IPS DF 6.9 (cell line): ENCODE measurements at regions not wholly inside any gene's neighbourhood (a gene's known extent, or its start where the extent isn't known, plus 50 kb on each side); places are given as distances from the start of the nearest gene placed in this dataset.
"Not testable (repeated sequence)": the region's sequence is repeated elsewhere in the genome, so short reads cannot be mapped to it uniquely, and the experiment has no call there.

Source experiments
- DNase-seq: peaks from one replicate; pipeline ENCODE4 v3.0.0-alpha.2; 2013; ENCODE audit warnings: low read depth, low spot score
- H3K27ac ChIP-seq: one replicate; pipeline ENCODE4 v1.5.1; 2013; ENCODE audit warnings: low read length, control low read depth
- H3K27me3 ChIP-seq: 2 replicates; pipeline ENCODE4 v1.6.1; 2013; ENCODE audit warnings: mild to moderate bottlenecking, low read length; ENCODE audit not compliant: control insufficient read depth, insufficient read depth
- H3K36me3 ChIP-seq: 2 replicates; pipeline ENCODE4 v1.6.1; 2013; ENCODE audit warnings: low read length; ENCODE audit not compliant: control insufficient read depth, insufficient read depth
- H3K4me1 ChIP-seq: 2 replicates; pipeline ENCODE4 v1.6.1; 2013; ENCODE audit warnings: low read length; ENCODE audit not compliant: control insufficient read depth, insufficient read depth
- H3K4me3 ChIP-seq: 2 replicates; pipeline ENCODE4 v1.5.1; 2013; ENCODE audit warnings: mild to moderate bottlenecking, low read length
- H3K9me3 ChIP-seq: 2 replicates; pipeline ENCODE4 v1.6.1; 2013; ENCODE audit warnings: low read length, inconsistent platforms; ENCODE audit not compliant: control insufficient read depth, insufficient read depth
- WGBS: extraction: QIAGEN DNeasy Blood & Tissue Kit; methylation state at CpG from one replicate; pipeline ENCODE4 v1.1.7; 2013; ENCODE audit warnings: mixed read lengths, missing lambda C conversion rate; ENCODE audit not compliant: insufficient read length, insufficient coverage; 5-methylcytosine and 5-hydroxymethylcytosine counted together

GRCh38 chr1:120232834-120233660 lies 56.7 kb upstream of the SEC22B start:
- not testable (repeated sequence) for H3K27me3 ChIP-seq, H3K36me3 ChIP-seq, H3K4me3 ChIP-seq, H3K9me3 ChIP-seq, H3K27ac ChIP-seq, H3K4me1 ChIP-seq, DNase-seq
- no CpG with 5 or more reads among the region's 53 CpGs for WGBS

- not testable (repeated sequence) for H3K4me1 ChIP-seq, H3K27ac ChIP-seq, H3K27me3 ChIP-seq, DNase-seq, H3K4me3 ChIP-seq, H3K9me3 ChIP-seq, H3K36me3 ChIP-seq
- WGBS, result no CpG with 5 or more reads among the region's 1 CpG
Observed at GRCh38 chr1:120229835-120230234, 53.5 kb upstream of the SEC22B start.
